NCI-H446 treated with DMSO at 0.1 percent for 48 hours (cell line): ENCODE measurements at regions not wholly inside any gene's neighbourhood (a gene's known extent, or its start where the extent isn't known, plus 50 kb on each side); places are given as distances from the start of the nearest gene placed in this dataset.
"Not testable (repeated sequence)": the region's sequence is repeated elsewhere in the genome, so short reads cannot be mapped to it uniquely, and the experiment has no call there.

Source experiments
- DNase-seq: peaks from one replicate; lab custom pipeline; 2025; lab: John Stamatoyannopoulos, UW

DNA sequence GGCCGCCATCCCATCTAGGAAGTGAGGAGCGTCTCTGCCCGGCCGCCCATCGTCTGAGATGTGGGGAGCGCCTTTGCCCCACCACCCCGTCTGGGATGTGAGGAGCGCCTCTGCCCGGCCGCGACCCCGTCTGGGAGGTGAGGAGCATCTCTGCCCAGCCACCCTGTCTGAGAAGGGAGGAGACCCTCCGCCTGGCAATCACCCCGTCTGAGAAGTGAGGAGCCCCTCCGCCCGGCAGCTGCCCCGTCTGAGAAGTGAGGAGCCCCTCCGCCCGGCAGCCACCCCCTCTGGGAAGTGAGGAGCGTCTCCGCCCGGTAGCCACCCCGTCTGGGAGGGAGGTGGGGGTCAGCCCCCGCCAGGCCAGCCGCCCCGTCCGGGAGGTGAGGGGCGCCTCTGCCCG is 194.2 kb upstream of the FBXL4 start:
- not testable (repeated sequence) for DNase-seq

DNA sequence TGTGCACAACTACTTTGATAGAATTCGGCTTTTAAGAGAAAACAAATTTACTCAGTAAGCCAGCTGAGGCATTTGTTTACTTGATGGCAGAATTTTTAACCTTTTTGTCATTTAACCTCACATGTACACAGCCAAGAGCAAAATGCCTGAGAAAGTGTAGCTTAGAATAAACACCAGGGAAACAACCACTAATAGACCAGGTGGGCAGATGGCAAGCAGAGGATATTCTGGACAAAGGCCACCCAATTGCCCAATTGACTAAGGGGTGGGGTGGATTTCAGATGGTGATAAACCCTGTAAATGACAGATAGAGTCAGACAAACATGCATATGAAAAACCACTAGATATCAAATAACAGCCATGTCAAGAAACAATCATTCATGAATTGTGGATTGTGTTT is 190.7 kb upstream of the FBXL4 start:
- no peak for DNase-seq

GRCh38 chr6:99137314-99137713 is 189.6 kb upstream of the FBXL4 start:
- no peak for DNase-seq

DNA sequence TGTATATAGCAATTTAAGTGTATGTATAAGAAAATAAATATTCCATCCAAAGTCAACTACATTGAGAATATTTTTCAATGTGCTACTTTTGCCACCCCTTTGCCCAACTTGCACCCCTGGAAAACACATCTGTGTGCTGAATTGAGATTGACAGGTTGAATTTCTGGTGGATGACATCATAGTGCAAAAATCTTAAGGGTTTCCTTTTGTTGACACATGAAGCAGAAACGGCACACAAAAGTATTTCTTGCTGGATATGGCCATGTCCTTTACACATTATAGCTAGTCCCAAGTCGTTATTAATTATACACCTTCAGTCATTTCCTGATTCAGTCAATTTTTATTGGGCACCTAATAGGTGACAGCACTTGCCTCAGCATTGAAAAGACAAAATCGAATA is 188.7 kb upstream of the FBXL4 start:
- DNase-seq: no peak

GRCh38 chr6:99132026-99132635 is 184.4 kb upstream of the FBXL4 start:
- peak; percentile 30 for DNase-seq

DNA sequence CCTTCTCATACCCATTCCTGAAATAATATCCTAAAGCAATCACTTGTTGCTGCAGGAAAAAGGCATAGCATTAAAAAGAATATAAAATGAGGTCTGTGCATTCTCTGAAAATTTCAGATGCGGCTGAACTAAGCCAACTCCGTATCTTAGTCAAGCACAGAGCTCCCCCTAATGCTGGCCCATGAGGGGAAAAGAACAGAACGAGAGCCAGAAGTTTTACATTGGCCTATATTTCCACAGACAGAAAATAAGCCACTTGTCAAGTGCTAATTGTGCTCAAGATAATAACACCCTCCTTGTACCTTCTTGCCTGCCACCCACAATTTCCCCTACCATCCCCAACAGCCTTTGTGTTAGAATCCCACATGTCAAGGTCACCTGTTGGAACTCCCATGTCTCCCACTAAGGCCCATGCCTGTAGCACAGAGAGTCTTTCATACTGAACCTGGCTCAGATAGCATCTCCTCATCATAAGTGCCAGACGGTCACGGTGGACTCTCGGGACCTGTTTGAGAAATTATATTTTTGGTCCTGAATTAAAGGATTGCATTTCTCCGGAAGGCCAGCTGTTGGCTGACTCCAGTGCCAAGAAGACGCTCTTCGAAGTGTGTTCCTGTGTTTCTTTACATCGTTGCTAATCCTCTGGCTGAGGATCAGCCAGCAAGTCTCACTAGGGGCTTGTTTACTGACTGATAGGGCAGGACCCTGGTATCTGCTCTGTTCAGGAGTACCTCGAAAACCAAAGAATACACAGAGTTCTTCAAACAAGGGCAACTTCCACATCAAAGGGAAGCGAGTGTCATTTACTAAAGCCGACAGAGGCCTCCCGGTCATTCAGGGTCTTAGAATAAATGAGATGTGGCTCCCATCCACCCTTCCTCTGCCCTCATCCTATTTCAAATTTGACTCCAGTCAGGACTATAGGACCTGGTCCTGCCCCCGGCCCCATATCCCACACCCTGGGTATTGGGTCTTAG is 183.4 kb upstream of the FBXL4 start:
- DNase-seq: peak; percentile 15

GRCh38 chr6:99129835-99130234 is 182.1 kb upstream of the FBXL4 start:
- DNase-seq: no peak

DNA sequence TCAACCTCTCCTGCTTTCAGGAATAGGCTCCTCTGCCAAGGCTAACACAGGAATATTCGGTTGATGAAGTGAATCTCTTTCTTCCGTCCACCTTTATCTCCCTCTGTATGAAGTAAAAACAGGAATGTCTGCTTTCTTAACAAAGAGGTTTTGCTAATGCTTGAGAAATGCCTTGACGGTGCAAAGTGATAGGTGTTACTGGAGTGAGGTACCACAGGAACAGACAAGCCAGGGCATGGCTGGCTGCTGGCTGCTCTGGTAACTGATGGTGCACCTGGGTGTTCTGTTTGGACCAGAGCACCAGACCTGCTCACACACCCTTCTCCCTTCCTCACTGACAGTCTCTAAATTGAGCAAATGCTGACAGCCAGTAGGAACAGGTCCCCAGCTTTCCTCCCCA is 174.0 kb upstream of the FBXL4 start:
- no peak for DNase-seq

DNA sequence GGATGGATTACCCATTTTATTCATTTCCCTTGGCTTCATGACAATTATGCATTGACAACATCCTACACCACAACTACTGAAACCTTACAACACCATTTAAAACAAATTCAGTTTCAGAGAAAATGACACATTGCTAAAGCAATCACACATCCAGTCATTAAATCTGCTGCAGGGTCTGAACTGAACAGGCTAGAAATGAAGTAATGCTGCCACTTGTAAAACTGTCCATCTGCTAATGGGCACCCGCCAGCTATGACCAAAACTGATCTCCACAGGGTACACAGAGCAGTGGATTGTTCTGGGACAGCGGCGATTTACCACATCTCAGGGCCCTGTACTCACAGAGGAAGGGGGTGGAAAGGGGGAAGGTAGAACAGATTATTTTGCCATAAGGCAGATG is 172.9 kb upstream of the FBXL4 start:
- DNase-seq: no peak

- peak; percentile 51 for DNase-seq
Observed at GRCh38 chr6:99119109-99120031, 171.6 kb upstream of the FBXL4 start.

DNA sequence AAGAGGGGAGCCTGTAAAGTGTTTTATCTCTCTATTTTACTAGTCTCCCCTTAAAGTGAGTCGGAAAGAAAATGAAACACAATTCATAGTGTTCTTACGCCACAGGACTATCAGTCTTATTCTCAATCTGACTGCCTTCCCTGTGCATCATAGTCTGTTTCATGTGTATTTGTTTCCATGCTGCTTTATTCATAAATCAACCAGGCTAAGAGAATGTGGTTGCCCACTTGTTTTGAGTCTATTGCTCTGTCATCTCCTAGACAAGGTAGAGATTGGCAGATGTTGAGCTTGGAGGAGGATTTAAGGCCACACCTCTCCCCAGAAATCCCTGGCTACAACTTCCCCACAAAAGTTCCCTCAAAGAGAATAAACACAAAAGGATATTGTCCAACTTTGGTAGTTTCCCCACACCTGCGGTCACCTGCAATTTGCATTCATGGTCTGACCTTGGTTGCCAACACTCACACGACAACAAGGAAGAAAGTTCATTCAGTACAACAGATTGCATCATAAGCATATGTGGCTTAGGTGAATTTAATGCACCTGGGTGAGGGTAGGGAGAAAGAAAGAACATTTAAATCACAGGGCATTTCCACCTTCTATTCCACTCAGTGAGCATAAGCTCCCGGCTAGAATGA is 167.1 kb upstream of the FBXL4 start:
- no peak for DNase-seq

- DNase-seq: no peak
Observed at GRCh38 chr6:99111590-99111989, 163.8 kb upstream of the FBXL4 start.

DNA sequence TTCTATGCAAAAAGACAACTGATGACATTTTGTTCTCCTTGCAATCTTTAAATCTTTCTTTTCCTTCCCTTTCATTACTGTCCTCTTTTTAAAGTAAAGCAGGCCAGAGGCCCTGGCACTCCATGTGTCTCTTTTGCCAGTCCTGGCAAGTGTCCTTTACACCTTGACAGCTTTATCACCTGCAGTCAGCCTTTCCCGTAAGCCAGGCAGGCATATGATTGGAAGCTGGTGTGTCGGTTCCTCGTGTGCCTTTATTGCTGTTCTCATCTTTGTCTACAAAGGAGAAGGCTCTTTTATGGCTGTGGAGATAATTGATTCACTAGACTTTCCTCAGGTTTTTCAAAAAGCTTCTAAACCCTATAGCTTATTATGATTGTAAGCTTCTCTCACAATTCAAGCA is 162.3 kb upstream of the FBXL4 start:
- no peak for DNase-seq

GRCh38 chr6:99104218-99104617 is 156.5 kb upstream of the FBXL4 start:
- no peak for DNase-seq

DNA sequence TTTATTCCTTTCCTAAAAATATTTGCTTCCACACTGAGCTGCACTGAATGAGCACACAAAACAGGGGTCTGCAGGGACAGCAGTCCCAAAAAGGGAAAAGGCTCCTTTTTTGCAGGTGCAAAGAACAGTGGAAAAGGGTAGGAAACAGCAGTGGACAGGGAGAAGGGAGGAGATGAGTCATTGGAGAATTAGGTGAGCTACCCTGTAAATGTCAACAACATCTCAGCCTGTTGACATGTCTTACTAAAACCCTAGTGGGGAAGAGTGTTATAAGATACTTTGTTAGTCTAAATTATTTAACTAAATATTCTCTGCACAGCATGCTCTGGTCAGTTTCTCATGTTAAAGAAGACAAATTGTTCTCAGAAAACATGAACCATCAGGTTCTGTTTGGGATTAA is 151.5 kb upstream of the FBXL4 start:
- no peak for DNase-seq

DNA sequence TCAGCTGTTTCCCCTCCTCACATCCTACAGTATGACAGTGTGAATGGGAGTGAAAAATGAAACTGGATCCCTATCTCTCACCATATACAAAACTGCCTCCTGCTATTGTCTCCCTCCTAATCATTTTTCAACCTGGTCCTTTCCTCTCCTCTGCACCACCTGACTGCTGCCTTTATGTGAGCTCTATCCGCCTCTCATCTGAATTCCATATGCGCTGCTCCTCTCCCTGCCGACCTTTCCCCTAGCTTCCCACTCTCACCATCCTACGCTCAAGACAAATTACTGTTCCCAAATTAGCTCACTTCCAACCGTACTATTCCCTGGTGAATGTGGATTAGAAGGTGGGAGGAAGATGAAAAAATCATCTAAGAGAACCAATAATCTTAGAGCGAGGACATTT is 148.4 kb upstream of the FBXL4 start:
- no peak for DNase-seq

GRCh38 chr6:99093456-99094190 is 145.9 kb upstream of the FBXL4 start:
- DNase-seq: no peak

DNA sequence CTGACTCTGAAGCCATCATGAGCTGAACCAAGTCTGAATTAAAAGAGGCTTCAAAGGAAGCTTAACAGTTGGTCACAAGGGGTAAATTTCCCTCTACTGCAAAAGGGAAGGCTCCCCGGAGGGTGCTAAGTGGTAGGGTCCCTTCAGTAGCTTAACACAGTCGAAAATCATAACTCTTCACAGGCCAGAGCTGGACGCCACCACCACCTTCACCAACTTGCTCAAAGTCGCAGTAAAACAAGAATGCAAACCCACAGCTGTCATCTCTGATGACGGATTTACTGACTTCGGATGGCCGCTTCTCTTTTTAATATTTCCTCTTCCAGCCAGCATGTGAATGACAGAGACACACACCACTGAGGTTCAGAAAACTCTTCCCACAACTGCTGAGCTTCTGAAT is 144.7 kb upstream of the FBXL4 start:
- DNase-seq: no peak

DNA sequence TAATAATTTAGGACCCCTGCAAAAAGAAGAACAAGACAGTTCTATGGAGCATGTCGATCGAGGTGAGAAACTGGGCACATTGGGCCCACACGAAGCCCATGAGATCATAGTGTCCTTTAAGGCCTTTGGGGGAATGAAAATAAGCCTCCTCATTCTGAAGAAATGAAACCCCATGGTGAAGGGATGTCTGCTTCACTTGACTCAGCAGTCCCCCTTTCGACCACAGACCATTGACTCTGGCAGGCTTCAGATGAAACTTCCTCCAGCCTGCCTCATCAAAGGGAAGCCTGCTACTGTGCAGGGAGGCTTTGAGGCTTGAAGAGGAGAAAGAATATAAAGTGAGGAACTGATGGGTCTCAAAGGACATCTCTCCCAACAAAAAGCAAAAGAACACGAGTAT is 144.2 kb upstream of the FBXL4 start:
- DNase-seq: no peak

DNA sequence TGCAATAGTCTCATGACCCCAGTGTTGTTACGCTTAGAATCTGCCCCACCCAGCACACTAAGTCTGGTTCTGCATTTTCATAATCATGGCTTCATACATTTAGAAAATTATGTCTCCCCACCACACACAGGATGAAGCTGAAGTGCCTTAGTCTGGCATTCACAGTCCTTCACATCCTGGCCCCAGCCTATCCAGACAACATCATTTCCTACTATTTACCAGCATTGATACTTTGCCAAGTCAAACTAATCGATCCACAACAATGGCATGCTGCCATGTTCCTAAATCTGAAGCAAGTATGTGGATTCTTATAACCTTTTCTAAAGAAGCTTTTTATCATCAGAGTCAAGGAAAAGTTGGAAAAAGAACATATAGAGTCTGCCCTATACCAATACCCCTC is 132.4 kb upstream of the FBXL4 start:
- no peak for DNase-seq

GRCh38 chr6:99079058-99079457 is 131.3 kb upstream of the FBXL4 start:
- no peak for DNase-seq
